K562 (cell line): ENCODE measurements at regions not wholly inside any gene's neighbourhood (a gene's known extent, or its start where the extent isn't known, plus 50 kb on each side); places are given as distances from the start of the nearest gene placed in this dataset.
"Not testable (repeated sequence)": the region's sequence is repeated elsewhere in the genome, so short reads cannot be mapped to it uniquely, and the experiment has no call there.

ENCODE experiments used
- ATAC-seq: fragments of 200-7000 bp; cut with Tn5 transposase; 3 replicates; pipeline ENCODE4 v1.9.1; 2020; ENCODE audit warnings: moderate library complexity
- BruUV-seq: library from RNA; stranded (reverse); fragments of 400-500 nt; replicated peaks from 2 replicates; lab custom pipeline; 2021; lab: Mats Ljungman, UMichigan
- CTCF ChIA-PET: fragments of 300-600 bp; formaldehyde crosslinking; extraction: SDS; loops from one replicate; lab custom pipeline; 2021; ENCODE audit warnings: low intra/inter-chr PET ratio; lab: Yijun Ruan, JAX
- POLR2A ChIA-PET: fragments of 300-600, 350-650 bp; sonication (Branson Sonifier 250); formaldehyde crosslinking; extraction: SDS; loops from one replicate; lab custom pipeline; 2021; ENCODE audit warnings: antibody characterized with exemption, inconsistent platforms; lab: Yijun Ruan, JAX
- DNase-seq, 4 experiments: peaks; one replicate each; pipeline versions ENCODE4 v3.0.0 to v3.0.0-alpha.2; 2011 to 2018; ENCODE audit warnings: low spot score in 3 of 4, mixed read lengths in 3 of 4; ENCODE audit errors: extremely low read depth in 1 of 4
- FAIRE-seq: peaks from 2 replicates; lab custom pipeline; 2011; peaks lifted over from hg19 to GRCh38; lab: Jason Lieb, UNC
- H2AFZ ChIP-seq: 2 replicates; pipeline ENCODE4 v1.6.0; 2011; ENCODE audit warnings: low read depth, low read length, control low read depth, inconsistent platforms
- H3K27ac ChIP-seq: fragments of 200-600 bp; 3 replicates; pipeline ENCODE4 v1.8.0; 2011; ENCODE audit warnings: low read depth, mild to moderate bottlenecking, control low read depth, inconsistent platforms, low read length, moderate library complexity, mixed read lengths; ENCODE audit errors: extremely low read depth
- H3K27me3 ChIP-seq, 2 experiments: fragments of 300-600 bp in 1 of 2; 2 replicates in 1 of 2; 3 replicates in 1 of 2; pipeline versions ENCODE4 v1.6.0 to v1.8.0; 2011; ENCODE audit warnings: inconsistent platforms in 2 of 2, low read length in 2 of 2, mild to moderate bottlenecking in 1 of 2, mixed read lengths in 1 of 2, moderate library complexity in 1 of 2; ENCODE audit not compliant: control insufficient read depth in 2 of 2, insufficient read depth in 2 of 2
- H3K36me3 ChIP-seq: fragments of 300-600 bp; 3 replicates; pipeline ENCODE4 v1.8.0; 2011; ENCODE audit warnings: mild to moderate bottlenecking, low read length, inconsistent platforms; ENCODE audit not compliant: control insufficient read depth, insufficient read depth
- H3K4me1 ChIP-seq, 2 experiments: fragments of 200-600 bp in 1 of 2; replicated peaks in 1 of 2; 2 replicates in 1 of 2; 3 replicates in 1 of 2; pipeline versions ENCODE4 v1.5.1 to v1.8.0; 2011; ENCODE audit warnings: inconsistent platforms in 2 of 2, low read length in 2 of 2, mild to moderate bottlenecking in 1 of 2, mixed read lengths in 1 of 2, moderate library complexity in 1 of 2; ENCODE audit not compliant: control insufficient read depth in 2 of 2, insufficient read depth in 2 of 2
- H3K4me2 ChIP-seq: 2 replicates; pipeline ENCODE4 v1.6.1; 2011; ENCODE audit warnings: low read length, control low read depth, inconsistent platforms, mixed read lengths; ENCODE audit not compliant: insufficient read depth
- H3K4me3 ChIP-seq: fragments of 200-600 bp; sonication (generic), shearing (Covaris generic); 2 replicates; pipeline ENCODE4 v1.5.1; 2016; ENCODE audit warnings: control low read depth, inconsistent platforms
- H3K79me2 ChIP-seq: fragments of 200-600 bp; 3 replicates; pipeline ENCODE4 v1.8.0; 2011; ENCODE audit warnings: low read length, inconsistent platforms; ENCODE audit not compliant: control insufficient read depth, insufficient read depth
- H3K9ac ChIP-seq, 2 experiments: 2 replicates each; pipeline versions ENCODE4 v1.6.0 to v1.6.1; 2011; ENCODE audit warnings: low read depth in 2 of 2, low read length in 2 of 2, control low read depth in 1 of 2, inconsistent platforms in 1 of 2, mild to moderate bottlenecking in 1 of 2, mixed read lengths in 1 of 2; ENCODE audit not compliant: insufficient read depth in 1 of 2
- H3K9me1 ChIP-seq: one replicate; pipeline ENCODE4 v1.6.0; 2011; ENCODE audit warnings: inconsistent platforms, mild to moderate bottlenecking, low read length, moderate library complexity; ENCODE audit not compliant: control insufficient read depth, insufficient read depth
- H3K9me3 ChIP-seq: replicated peaks from 2 replicates; pipeline ENCODE4 v1.5.1; 2011; ENCODE audit warnings: low read depth, low read length, inconsistent platforms; ENCODE audit not compliant: control insufficient read depth, insufficient read depth
- H4K20me1 ChIP-seq: replicated peaks from 2 replicates; pipeline ENCODE4 v1.6.1; 2011; ENCODE audit warnings: low read length, inconsistent platforms, mixed read lengths; ENCODE audit not compliant: control insufficient read depth, insufficient read depth
- WGBS: fragments of 100-300 bp; shearing (Covaris generic); methylation state at CpG from one replicate; pipeline ENCODE4 v1.1.6; 2016; ENCODE audit warnings: low coverage, mixed read lengths; ENCODE audit not compliant: insufficient coverage; ENCODE audit errors: missing lambda C conversion rate; 5-methylcytosine and 5-hydroxymethylcytosine counted together
- in situ Hi-C: fragments of 300-500 bp; cut with MboI; formaldehyde crosslinking; loops from 4 replicates; pipeline ENCODE4 v1.15.0; 2018; ENCODE audit warnings: inconsistent platforms, mixed read lengths
- intact Hi-C: fragments of 100-400 bp; cut with micrococcal nuclease; formaldehyde crosslinking; loops from 2 replicates; pipeline ENCODE4 v1.14.2; 2022

- H3K9me3 ChIP-seq, POLR2A ChIA-PET, H3K4me3 ChIP-seq, ATAC-seq, H3K27me3 ChIP-seq, CTCF ChIA-PET, H3K9ac ChIP-seq, BruUV-seq, in situ Hi-C loops, H2AFZ ChIP-seq, H3K4me1 ChIP-seq, DNase-seq, H3K4me2 ChIP-seq, FAIRE-seq, H3K36me3 ChIP-seq, H4K20me1 ChIP-seq, H3K9me1 ChIP-seq, intact Hi-C loops, H3K27ac ChIP-seq, H3K79me2 ChIP-seq: not testable (repeated sequence)
- 0% methylated on average over 8 of the region's 8 CpGs for WGBS
Measured at GRCh38 chr7:150125831-150126230, 197.3 kb upstream of the LRRC61 start.

DNA sequence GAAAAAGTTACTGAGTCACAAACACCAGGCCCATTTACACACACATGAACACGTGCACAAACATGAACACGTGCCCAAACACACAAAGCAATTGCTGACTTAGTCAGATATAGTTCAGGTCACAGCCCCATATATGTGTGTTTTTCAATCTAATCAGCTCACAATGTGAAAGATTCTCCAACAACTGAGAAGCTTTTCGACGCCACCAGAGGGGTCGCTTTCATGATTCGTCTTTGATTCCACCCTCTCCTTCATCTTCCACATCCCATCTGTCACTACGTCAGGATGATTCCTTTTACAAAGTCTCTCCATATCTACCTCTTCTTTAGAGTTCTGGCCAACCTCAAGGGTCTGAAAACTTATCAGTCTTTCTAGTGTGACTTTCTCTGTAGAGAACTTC is 188.7 kb upstream of the LRRC61 start:
- H3K9me1 ChIP-seq, H3K4me3 ChIP-seq, in situ Hi-C loops, POLR2A ChIA-PET, intact Hi-C loops, H3K27ac ChIP-seq, DNase-seq, H4K20me1 ChIP-seq, H3K4me2 ChIP-seq, H3K9me3 ChIP-seq, H3K79me2 ChIP-seq, H3K4me1 ChIP-seq, BruUV-seq, H3K36me3 ChIP-seq, H2AFZ ChIP-seq, H3K9ac ChIP-seq, CTCF ChIA-PET, H3K27me3 ChIP-seq: not testable (repeated sequence)
- 1% methylated on average over 7 of the region's 7 CpGs for WGBS
- ATAC-seq: peak; percentile 59
- FAIRE-seq: peak; percentile 42
